Skin of body (tissue), 1 donor: ENCODE measurements at regions not wholly inside any gene's neighbourhood (a gene's known extent, or its start where the extent isn't known, plus 50 kb on each side); places are given as distances from the start of the nearest gene placed in this dataset.

ENCODE experiments used
- DNase-seq: peaks from one replicate; lab custom pipeline; 2025; lab: John Stamatoyannopoulos, UW

DNA sequence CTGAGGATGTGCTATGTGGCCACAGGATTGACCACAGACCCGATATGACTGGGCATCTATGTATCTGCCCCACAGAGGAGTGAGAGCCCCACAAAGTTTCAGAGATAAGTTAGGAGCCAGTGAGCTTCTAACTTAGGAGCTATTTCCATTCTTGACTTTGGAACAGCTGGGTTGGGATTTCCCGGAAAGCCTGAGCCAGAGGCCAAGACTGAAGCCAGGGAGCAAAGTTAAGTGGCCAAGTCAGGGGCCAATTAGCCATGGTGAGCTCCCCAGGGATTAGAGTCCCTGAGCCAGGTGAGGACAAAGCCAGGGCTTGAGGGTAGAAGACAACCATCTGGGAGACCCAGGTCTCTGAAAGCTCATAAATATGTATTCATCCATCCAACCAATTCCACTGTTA lies 143.6 kb downstream of the MAFB start:
- DNase-seq: no peak

DNA sequence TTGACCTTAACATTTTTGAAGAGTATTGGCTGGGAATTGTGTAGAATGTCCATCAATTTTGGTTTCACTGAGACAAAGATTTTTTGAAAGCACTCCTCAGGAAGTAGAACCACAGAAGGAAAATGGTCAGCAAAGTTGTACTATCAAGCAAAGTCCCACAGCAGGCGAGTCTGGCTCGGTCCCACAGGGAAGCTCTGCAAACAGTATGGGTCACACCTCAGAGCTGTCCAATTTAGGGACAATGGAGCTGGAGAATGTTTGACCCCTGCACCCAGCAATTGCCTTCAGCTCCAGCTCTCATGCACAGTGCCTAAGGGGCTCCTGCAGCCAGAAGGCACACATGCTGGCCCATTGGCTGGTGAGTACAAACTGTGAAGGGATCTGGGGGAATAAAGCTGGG lies 147.0 kb downstream of the MAFB start:
- DNase-seq: no peak

DNA sequence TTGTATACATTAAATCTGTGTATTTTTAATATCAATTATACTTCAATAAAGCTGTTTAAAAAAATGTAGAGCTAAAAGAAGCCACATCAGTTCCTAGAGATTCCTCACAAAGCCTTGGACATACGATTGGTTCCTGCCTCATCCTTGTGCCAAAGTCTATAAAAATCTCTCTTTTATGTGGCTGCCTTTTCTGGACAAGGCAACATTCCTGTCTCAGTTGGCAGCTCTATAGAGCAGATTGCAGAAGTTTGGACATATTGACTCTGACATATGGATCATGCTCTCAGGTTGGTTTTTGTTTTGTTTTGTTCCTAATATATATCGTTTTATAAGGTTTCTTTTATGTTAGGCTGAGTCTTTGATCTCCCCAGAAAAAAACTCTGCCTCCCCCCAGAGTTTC lies 148.9 kb downstream of the MAFB start:
- DNase-seq: no peak

DNA sequence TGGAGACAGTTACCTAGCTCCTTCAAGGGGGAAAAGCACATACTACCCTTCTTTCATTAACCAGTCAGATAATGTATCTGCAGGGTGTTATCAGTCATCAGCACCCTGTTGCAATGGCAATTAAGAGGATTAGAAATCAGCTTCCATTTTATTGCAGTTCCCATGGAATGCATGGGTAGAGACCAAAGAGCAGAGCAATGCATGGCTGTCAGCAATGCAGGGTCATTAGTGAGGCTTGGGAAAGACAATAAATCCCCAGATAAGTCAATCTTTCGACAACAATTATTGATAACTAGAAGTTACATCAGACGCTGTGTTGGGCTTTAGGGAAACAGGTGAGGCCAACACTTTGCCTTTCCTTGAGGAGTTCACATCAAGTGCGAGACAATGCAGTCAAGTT lies 150.9 kb downstream of the MAFB start:
- no peak for DNase-seq

DNA sequence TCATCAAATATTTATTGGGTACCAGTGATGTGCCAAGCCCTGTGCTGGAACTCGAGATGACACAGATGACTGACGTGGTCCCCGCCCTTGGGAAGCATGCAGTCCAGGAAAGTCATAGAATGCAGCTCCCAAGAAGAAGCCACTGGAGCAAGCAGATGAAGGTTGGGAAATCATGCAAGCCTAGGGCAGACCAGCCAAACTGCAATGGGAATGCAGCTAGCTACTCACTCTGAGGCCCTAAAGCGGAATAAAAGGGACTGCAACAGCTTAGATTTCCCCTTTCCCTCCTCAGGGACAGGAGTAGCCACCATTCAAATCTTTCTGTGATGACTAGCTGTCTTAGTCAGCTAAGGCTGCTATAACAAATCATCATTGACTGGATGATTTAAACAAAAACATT lies 152.2 kb downstream of the MAFB start:
- no peak for DNase-seq

DNA sequence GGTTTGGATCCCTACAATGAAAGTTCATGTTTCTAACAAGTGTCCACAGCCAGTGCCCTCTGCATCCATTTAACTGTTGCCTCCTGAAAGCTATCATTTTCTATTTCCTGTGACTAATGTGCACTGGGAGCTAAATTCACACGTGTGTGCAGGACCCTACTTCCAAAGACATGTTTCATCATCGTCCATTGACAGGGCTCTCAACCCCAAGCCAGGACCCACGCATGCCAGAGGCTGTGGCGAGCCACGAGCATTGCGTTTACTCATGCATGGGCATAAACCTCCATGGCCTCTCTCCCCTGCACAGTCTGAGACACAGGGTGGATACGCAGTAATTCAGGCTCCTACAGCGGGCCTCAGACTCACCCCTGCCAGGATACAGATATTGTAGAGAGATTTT lies 153.2 kb downstream of the MAFB start:
- DNase-seq: no peak

DNA sequence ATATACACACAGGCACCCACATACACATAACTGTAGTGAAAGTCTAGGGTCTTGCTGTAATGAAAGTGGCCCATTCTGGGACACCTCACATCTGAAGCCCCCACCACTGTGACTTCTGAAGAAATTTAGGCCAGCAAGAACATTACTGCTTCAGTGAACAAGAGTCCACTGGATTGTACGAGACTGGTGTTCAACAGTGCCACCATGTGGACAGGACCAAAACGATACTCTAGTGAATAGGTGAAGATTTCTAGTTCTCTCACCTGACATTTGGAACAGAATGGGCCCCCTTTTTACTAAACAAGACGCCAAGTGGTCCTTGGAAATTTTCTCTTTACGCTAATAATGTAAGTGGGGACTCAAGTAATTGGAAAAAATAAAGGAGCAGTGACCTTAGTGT lies 156.9 kb downstream of the MAFB start:
- DNase-seq: no peak

DNA sequence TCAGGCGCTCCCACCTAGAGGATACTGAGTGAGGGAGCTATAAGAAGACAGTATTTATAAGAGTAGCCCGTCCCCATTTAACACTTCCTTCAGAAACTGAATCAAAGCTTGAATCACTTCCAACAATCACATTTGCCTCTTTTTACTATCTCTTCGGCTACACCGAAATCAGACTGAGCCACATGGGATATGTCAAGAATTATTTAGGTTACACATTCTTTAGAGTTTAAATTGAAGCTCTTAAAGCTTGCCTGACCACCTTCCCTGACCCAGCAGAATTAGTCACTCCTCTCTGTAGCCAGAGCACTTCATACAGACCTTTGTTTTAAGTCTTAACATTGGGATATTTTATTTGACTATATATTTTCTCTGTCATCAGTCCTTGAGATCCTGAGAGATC lies 163.7 kb downstream of the MAFB start:
- no peak for DNase-seq

DNA sequence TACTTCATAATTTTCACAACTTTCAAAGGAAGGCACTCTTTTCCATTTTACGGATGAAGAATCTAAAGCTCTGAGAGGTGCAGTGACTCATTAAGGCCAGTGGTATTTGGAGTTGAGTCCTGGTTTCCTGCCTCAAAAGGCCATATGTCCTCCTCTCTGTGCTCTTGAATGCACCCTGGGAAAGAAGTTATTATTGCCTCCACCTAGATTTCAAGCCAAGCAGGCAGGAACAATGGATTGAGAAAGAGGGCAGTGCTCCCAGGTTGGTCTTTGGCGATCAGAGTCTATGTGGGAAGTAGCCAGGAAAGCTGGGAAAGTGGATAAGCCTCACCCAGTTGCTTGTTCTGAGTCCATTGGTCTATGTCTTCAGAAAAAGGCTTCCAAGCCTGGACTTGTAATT lies 165.0 kb downstream of the MAFB start:
- no peak for DNase-seq

DNA sequence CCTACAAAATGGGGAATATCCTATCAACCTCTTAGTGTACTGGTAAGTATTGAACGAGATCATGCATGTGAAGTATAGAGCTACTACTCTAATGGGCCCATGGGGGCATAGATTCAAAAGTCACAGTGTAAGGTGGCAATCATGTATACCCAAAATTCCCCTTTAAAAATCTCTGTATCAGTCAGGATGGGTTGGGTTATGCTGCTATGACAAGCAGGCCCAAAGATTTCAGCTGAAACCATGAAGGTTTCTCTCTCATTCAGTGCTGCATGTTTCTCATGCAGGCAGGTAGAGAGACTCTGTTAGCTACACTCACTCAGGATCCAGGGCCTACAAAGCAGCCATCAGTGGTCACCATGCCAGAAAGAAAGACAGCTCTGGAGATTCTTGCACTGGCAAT lies 166.6 kb downstream of the MAFB start:
- DNase-seq: no peak

DNA sequence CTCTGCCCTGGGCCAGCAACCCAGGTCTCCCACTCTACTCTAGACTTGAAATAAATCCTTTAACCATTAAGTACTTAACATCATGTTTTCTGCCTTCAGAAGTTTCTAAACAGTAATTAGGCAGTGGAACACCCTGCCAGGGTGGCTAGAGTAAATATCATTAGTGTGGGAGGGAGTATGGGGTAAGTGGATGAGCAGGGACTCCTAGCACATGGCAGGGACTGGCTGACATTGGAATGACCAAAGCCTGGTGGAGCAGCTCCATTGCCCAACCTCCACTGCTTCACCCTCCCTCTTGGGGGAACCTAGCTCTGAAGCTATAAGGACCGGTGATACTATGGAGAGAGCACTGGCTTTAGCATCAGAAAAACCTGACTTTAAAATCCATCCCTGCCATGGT lies 167.1 kb downstream of the MAFB start:
- no peak for DNase-seq

DNA sequence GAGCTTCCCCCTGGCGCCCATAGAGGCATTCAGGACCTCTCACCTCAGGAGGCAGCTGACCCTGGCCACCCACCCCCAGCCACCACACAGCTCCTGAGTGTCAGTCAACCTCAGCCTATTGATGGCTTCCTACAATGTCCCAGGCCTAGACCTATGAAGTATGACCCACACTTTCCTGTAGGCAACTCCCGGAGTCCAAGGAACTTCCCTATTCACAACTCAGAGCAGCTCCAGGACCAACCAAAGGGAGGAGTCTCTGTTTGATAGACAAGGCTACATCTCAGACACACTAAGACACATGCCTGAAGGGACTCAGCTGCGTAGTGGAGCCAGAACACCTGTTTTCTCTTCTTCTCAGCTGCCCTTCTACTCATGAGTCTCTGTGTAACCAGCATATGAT lies 169.1 kb downstream of the MAFB start:
- DNase-seq: no peak

DNA sequence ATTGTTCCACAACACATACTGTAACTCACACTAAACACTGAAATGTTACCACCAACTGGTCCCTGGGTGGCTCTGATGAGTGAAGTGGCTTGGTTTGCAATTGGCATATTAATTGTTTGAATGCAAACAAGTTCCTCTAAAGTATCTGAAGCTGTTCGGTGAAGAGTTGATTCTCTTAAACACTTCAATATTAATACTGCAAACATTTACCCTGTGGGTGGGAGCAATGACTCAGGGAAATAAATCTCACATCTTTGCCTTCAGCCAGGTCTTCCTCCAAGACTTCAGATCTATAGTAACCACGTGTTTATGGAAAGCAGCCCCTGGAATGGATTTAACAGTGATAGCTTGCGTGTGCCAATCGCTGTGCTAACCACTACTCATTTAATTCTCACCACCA lies 176.0 kb downstream of the MAFB start:
- no peak for DNase-seq

DNA sequence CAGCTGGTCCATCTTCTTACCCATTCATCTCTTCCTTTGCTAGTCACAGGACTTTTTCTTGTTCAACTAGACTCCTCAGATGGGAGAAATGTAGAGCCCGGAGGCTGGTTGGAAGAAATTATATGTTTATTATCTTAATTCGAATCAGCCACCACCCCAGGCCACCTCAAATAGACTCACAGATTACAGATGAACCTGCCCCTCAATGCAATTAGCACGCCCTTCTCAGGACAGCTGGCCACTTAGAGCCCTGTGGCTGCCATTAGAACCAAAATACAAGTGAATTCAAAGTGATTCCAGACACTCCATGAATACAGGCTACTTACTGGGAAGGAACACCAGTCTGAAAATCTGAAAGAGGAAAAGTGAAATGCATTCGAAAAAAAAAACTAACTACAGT lies 176.4 kb downstream of the MAFB start:
- DNase-seq: no peak

DNA sequence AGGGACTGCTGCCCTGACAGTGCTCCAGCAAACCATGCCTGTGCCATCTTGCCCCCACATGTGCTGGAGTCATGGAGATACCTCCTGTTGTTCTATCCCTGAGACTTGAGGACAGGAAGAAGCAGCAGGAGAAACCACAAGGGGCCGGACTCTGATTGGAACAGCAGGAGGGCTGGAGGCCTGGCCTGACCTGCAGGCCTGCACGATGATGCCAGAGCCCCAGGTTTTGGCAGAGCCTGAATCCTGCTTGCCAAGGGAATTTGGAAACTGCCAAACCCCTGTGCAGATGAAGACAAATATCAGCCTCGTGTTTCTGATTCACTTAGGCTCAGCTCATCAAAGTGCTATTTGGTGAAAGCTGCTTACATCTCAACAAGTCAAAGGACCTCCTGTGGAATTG lies 177.6 kb downstream of the MAFB start:
- DNase-seq: no peak

DNA sequence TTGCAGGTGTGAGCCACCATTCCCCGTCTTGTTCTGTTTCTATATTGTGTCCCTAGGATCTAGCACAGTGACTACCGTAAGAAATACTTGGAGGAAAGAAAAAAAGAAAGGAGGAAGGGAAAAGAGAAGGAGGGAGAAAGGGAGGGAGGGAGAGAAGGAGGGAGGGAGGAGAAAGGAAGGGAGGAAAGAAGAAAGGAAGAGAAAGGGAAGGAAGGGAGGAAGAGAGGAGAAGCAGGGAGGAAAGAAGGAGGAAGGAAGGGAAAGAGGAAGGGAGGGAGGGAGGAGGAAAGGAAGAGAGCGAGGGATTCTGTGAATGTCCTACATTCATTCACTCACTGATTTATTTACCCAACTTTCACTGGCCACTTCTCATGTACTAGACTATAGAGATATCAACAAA lies 178.4 kb downstream of the MAFB start:
- DNase-seq: no peak

DNA sequence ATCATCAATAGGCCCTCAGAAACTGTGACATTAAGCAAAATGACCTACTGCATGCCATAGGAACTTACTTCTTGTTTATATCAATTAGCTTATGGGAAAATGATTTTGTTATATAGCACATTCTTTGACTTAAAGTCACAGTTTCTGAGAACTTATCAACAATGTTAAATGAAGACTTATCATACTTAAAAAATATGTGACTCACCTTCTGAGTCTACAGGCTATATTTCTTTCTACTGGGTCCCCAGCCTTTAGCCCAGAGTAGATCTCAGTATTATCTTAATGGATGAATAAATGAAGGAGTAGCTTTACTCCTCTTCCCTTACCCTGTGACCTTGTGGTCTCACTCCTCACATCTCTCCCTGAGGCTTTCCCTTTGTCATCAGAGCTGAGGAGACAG lies 180.2 kb downstream of the MAFB start:
- no peak for DNase-seq

DNA sequence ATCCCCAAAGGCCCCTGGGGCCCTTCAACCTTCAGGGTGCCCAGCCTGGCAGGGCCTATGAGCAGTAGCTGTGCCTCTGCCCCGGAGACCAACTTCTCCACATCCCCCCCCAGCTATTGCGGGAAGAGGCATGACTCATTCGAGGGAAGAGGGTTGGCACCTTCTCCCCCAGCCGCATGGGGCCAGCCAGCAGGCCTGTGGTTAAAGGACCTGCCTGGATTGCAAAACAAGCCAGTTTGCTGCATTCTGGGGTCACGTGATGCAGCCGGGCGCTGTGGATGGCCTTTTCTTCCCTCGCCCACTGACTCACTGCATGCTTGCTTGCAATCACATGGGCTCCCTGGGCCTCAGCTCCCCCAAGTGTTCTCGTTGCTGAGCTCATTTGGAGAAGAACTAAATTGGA lies 182.5 kb downstream of the MAFB start:
- DNase-seq: no peak

DNA sequence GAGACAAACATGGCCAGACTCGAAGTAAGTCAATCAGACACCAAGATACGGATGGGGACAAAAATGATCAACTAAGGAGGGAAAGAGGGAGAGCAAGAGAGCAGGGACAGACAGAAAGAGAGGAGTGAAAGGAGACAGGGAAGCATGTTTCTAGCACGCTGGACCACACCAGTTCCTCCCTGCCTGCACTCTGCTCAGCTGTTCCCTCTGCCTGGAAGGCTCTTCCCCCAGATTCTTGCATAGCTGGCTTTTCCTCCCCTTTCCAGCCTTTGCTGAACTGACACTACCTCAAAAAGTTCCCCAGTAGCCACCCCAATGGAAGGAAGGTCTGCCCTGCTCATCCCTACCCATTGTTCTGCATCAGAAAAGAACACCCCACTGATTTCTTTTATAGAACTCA lies 185.9 kb downstream of the MAFB start:
- no peak for DNase-seq

DNA sequence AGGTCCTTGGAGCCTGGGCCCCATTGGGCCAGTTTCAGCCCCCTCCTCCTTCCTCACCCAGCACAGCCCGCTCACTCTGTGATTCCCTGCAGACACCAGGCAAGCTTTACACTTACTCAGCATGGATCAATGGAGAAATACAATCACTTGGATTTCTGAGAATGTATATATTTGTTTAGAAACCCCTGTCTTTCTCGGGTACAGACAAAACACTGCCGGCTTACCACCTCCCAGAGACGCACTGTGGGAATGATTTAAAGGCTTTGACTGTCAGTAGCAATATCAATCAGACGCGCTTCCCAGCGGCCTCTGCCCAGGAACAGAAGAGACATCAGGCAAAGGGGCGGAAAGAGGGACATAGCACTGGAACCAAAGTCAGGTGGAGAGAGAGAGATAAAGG lies 186.5 kb downstream of the MAFB start:
- no peak for DNase-seq

DNA sequence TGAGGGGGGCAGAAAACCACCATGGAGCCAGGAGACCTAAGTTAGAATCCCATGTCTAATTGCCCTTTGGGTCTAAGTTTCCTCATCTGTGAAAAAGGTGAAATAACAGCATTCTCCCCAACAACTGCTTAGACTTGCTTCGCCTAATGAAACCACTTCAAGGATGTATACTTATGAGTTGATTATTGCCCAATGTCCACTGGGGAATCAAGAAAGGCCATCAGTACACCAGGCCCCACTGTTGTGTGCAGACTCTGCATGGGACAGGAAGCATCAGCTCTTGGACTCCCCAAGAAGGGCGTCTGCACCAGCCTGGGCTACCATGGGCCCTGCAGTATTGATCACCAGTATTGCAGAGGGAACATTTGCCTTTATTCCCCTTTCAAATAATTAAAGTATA lies 189.6 kb downstream of the MAFB start:
- DNase-seq: no peak

DNA sequence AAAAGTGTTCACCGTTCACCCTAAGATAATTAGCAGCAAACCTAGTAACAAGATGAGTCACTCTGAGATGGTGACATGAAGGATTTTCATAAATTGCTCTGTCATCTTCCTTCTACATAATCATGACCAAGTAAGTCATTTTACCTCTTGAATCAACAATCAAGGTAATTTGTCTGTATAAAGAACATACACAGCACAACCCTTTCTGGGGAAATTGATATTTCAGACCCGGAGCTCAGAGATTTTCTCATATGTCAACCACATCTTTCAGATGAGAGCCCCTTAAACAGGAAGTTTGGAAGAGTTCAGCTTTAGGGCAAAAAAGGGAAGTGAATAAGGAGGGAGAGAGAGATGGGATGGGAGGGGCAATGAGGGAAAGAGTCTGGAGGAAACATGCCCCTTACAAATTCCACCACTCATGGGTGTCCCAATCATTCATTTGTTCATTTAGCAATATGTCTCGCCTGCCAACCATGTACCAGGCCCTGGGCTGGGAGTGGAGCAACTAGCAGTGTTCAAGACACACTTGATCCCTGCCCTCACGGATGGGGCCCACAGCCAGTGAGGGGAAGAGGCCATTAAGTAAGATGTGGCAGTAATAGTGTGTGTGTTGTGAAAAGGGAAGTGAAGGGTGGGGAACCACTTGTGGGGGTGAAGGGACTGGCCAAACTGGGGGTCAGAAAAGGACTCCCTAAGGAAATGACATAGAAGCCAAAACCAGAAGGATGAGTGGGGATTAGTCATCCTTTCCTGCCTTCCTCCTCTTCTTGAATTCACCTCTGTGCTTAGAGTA lies 190.9 kb downstream of the MAFB start:
- no peak for DNase-seq

DNA sequence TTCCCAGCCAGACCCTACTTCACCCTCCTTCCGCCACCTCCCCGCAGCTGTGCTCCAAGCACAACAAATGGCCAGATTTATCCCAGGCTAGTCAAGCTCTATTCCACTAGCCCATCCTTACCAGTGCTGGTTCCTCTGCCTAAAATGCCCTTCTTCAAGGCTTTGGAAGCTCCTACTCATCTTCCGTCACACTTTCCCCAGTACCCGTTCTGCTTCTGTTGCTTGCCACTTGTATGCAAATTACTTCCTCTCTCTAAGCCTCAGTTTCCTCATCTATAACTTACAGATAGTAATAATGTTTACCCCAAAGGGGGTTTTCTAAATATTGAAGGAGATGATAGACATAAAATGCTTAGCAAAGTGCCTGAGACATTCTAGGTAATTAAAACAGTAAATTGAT lies 193.1 kb downstream of the MAFB start:
- DNase-seq: no peak

DNA sequence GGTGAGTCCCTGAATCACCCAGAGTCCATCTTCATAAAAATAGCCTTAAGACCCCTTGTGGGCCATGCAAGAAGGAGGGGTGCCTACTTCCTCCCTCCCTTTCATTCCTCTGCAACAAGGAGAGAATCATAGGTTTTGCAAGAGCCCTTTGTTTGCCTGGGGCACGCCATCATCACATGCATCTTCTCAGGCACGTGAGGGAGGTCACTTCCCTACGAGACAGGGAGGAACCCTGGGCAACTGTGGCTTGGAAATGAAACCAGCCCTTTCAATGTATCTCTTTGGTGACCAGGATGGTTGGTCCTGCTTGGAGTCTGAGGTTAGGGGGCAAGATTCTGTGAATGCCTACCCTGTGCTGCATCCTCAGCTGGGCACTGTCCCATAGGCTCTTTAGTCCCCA lies 194.8 kb downstream of the MAFB start:
- DNase-seq: no peak
